Activated CD8-positive, alpha-beta memory T cell treated with anti-CD3 and anti-CD28 coated beads for 4 hours (primary cell): ENCODE measurements at regions not wholly inside any gene's neighbourhood (a gene's known extent, or its start where the extent isn't known, plus 50 kb on each side); places are given as distances from the start of the nearest gene placed in this dataset.

Experiments used
- DNase-seq, 2 donors: peaks; one replicate each; pipeline ENCODE4 v3.0.0-alpha.2; 2020; ENCODE audit warnings: low read depth in 2 of 2

- DNase-seq: no peak
Observed at GRCh38 chr14:62006116-62006731, 244.0 kb downstream of the SNAPC1 start.

GRCh38 chr14:62015243-62015642, 253.0 kb downstream of the SNAPC1 start:
- no peak for DNase-seq

GRCh38 chr14:62015945-62016344, 253.7 kb downstream of the SNAPC1 start:
- DNase-seq: no peak

- no peak for DNase-seq
Observed at GRCh38 chr14:62017651-62018230, 255.5 kb downstream of the SNAPC1 start.

GRCh38 chr14:62018606-62019005, 256.4 kb downstream of the SNAPC1 start:
- DNase-seq: no peak

- no peak for DNase-seq
Observed at GRCh38 chr14:62027958-62028357, 265.7 kb downstream of the SNAPC1 start.

GRCh38 chr14:62029569-62029924, 267.3 kb downstream of the SNAPC1 start:
- DNase-seq: no peak

GRCh38 chr14:62030387-62030786, 268.2 kb downstream of the SNAPC1 start:
- no peak for DNase-seq

GRCh38 chr14:62031504-62031903, 269.3 kb downstream of the SNAPC1 start:
- DNase-seq: no peak

GRCh38 chr14:62053188-62053587, 291.0 kb downstream of the SNAPC1 start:
- no peak for DNase-seq

- no peak for DNase-seq
Observed at GRCh38 chr14:62056789-62057188, 294.6 kb downstream of the SNAPC1 start.

- DNase-seq: no peak
Observed at GRCh38 chr14:62062645-62063044, 300.4 kb downstream of the SNAPC1 start.

- no peak for DNase-seq
Observed at GRCh38 chr14:62064751-62065323, 302.6 kb downstream of the SNAPC1 start.

- DNase-seq: no peak
Observed at GRCh38 chr14:62066304-62066703, 304.1 kb downstream of the SNAPC1 start.

- no peak for DNase-seq
Observed at GRCh38 chr14:62071039-62071438, 308.8 kb downstream of the SNAPC1 start.

GRCh38 chr14:62076368-62076767, 314.1 kb downstream of the SNAPC1 start:
- no peak for DNase-seq

GRCh38 chr14:62076825-62077605, 314.8 kb downstream of the SNAPC1 start:
- no peak for DNase-seq

- DNase-seq: no peak
Observed at GRCh38 chr14:62077676-62078261, 315.5 kb downstream of the SNAPC1 start.

GRCh38 chr14:62079038-62079437, 316.8 kb downstream of the SNAPC1 start:
- no peak for DNase-seq

GRCh38 chr14:62081012-62081612, 318.9 kb downstream of the SNAPC1 start:
- DNase-seq: no peak

- no peak for DNase-seq
Observed at GRCh38 chr14:62081951-62082350, 319.7 kb downstream of the SNAPC1 start.

GRCh38 chr14:62082779-62083178, 320.6 kb downstream of the SNAPC1 start:
- DNase-seq: no peak
